ENCODE measurements at regions not wholly inside any gene's neighbourhood (a gene's known extent, or its start where the extent isn't known, plus 50 kb on each side); places are given as distances from the start of the nearest gene placed in this dataset.

DNA sequence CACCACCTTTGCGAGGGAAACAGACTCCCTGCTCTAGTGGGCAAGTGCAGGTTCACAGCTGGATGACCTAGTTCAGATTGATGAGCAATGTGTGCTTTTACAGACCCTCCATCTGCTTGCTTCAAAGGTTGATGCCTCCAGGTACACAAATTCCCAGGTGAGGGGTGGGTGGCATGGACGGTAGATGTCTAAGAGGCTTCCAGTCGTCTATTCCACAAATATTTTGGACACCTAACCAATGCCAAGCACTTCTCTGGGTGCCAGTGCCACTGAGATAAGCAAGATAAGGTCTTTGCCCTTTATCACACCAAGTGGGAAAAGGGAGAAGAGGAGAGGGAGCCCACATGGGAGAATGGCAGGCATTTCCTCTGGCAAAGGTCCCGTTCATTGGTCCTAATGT is 316.6 kb upstream of the CDH5 start:
- no peaks in the 10 kb centered on the region for H4K20me1 ChIP-seq (ENCODE audit: low read length)
- BruUV-seq (replicated peaks), result no TSS peak
- H3K4me1 ChIP-seq (ENCODE audit: insufficient read depth, low read length), result no peaks in the 10 kb centered on the region
- H3K9me3 ChIP-seq (ENCODE audit: low read length), result no peaks in the 10 kb centered on the region
- no peaks in the 10 kb centered on the region for H3K27me3 ChIP-seq (ENCODE audit: low read length)
- no peak for ATAC-seq
- ChIA-PET POLR2A (ENCODE audit: unreplicated experiment) (no interaction called here), CTCF (no interaction called here)
- H3K36me3 ChIP-seq (ENCODE audit: low read depth, low read length), result no peaks in the 10 kb centered on the region
- no peak overlapping the region for H3K4me3 ChIP-seq (ENCODE audit: low read length)
- no peaks in the 10 kb centered on the region for H3K79me2 ChIP-seq (ENCODE audit: low read length)
- H3K9me2 ChIP-seq (replicated peaks; ENCODE audit: low read length), result no peaks in the 10 kb centered on the region
- H3K9ac ChIP-seq (ENCODE audit: low read length), result no peak overlapping the region
- TF ChIP-seq, protein P1, sequence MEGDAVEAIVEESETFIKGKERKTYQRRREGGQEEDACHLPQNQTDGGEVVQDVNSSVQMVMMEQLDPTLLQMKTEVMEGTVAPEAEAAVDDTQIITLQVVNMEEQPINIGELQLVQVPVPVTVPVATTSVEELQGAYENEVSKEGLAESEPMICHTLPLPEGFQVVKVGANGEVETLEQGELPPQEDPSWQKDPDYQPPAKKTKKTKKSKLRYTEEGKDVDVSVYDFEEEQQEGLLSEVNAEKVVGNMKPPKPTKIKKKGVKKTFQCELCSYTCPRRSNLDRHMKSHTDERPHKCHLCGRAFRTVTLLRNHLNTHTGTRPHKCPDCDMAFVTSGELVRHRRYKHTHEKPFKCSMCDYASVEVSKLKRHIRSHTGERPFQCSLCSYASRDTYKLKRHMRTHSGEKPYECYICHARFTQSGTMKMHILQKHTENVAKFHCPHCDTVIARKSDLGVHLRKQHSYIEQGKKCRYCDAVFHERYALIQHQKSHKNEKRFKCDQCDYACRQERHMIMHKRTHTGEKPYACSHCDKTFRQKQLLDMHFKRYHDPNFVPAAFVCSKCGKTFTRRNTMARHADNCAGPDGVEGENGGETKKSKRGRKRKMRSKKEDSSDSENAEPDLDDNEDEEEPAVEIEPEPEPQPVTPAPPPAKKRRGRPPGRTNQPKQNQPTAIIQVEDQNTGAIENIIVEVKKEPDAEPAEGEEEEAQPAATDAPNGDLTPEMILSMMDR (conservative IDR thresholded peaks at IDR 0.05; ENCODE audit: low read depth, low read length), result no peak
- TF ChIP-seq EZH2phosphoT487 (IDR thresholded peaks at IDR 0.05; ENCODE audit: borderline replicate concordance, low read length) (no peak), EZH2 (IDR thresholded peaks at IDR 0.05; ENCODE audit: low read length, unreplicated experiment) (no peak)
- H3F3A ChIP-seq (ENCODE audit: low read length, unreplicated experiment), result no peaks in the 10 kb centered on the region
- no peak overlapping the region for H2AFZ ChIP-seq (ENCODE audit: low read length)
- H3K4me2 ChIP-seq (ENCODE audit: low read length), result no peak overlapping the region
- intact Hi-C loops (cut with micrococcal nuclease), result no loop called here
- no peak overlapping the region for H3K27ac ChIP-seq (ENCODE audit: low read length)
- DNase-seq, result no peak

DNA sequence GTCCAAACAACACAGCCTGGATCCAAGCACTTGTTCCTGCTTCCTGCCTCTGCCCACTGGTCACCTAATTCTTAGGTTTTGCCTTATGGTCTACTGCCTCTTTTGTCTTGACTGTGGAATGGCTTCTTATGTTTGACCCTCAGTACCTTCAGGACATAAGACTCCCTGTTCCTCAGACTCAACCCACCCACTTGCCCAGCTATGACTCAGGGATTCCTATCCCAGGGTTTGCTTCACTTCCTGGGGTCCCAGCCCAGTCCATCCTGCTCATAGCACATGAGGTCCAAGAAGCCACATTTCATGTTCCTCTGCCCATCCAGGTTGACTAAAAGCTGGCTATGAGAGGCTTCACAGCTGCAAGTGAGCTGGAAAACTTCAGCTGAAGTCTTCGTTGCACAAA is 320.9 kb upstream of the CDH5 start:
- Histone ChIP-seq H4K20me1 (ENCODE audit: low read length) (no peaks in the 10 kb centered on the region), H3K4me2 (ENCODE audit: low read length) (no peak overlapping the region), H3K4me3 (ENCODE audit: low read length) (no peak overlapping the region), H3K9ac (ENCODE audit: low read length) (no peak overlapping the region), H2AFZ (ENCODE audit: low read length) (no peak overlapping the region), H3K79me2 (ENCODE audit: low read length) (no peaks in the 10 kb centered on the region), H3K36me3 (ENCODE audit: low read depth, low read length) (no peaks in the 10 kb centered on the region), H3K27ac (ENCODE audit: low read length) (no peak overlapping the region), H3K9me3 (ENCODE audit: low read length) (no peaks in the 10 kb centered on the region), H3F3A (ENCODE audit: low read length, unreplicated experiment) (no peaks in the 10 kb centered on the region), H3K9me2 (replicated peaks; ENCODE audit: low read length) (no peaks in the 10 kb centered on the region), H3K27me3 (ENCODE audit: low read length) (no peaks in the 10 kb centered on the region), H3K4me1 (ENCODE audit: insufficient read depth, low read length) (no peaks in the 10 kb centered on the region)
- POLR2A ChIA-PET (ENCODE audit: unreplicated experiment), result no interaction called here
- CTCF ChIA-PET, result no interaction called here
- ATAC-seq, result no peak
- DNase-seq, result no peak
- TF ChIP-seq, protein P1 (conservative IDR thresholded peaks at IDR 0.05; ENCODE audit: low read depth, low read length), result no peak
- TF ChIP-seq EZH2 (IDR thresholded peaks at IDR 0.05; ENCODE audit: low read length, unreplicated experiment), result no peak
- TF ChIP-seq EZH2phosphoT487 (IDR thresholded peaks at IDR 0.05; ENCODE audit: borderline replicate concordance, low read length), result no peak
- intact Hi-C loops (cut with micrococcal nuclease), result no loop called here
- no TSS peak for BruUV-seq (replicated peaks)

DNA sequence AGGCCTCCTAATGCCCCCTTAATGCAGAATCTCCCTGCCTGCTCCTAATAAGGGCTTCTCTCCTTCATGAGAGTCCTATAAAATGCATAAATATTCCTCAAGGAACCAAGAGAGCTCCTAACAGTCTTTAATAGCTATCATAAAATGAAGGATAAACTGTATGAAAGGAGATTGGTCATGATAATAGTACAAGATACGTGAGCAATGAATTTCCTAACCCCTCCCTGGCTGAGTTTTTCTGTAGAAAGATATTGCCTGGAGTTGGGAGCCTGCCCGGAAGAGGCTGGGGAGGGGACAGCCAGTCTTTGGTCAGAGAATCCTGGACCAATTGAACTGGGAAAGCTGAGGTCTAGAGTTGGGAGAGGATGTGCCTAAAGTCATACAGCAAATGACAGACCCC is 321.9 kb upstream of the CDH5 start:
- POLR2A ChIA-PET (ENCODE audit: unreplicated experiment), result no interaction called here
- no peaks in the 10 kb centered on the region for H3K9me3 ChIP-seq (ENCODE audit: low read length)
- TF ChIP-seq EZH2 (IDR thresholded peaks at IDR 0.05; ENCODE audit: low read length, unreplicated experiment) (no peak), EZH2phosphoT487 (IDR thresholded peaks at IDR 0.05; ENCODE audit: borderline replicate concordance, low read length) (no peak)
- TF ChIP-seq, protein P1 (conservative IDR thresholded peaks at IDR 0.05; ENCODE audit: low read depth, low read length), result no peak

More for the DNA sequence above, 321.9 kb upstream of the CDH5 start:
- intact Hi-C loops (cut with micrococcal nuclease), result no loop called here
- no peaks in the 10 kb centered on the region for H3K4me1 ChIP-seq (ENCODE audit: insufficient read depth, low read length)
- H3K27me3 ChIP-seq (ENCODE audit: low read length), result no peaks in the 10 kb centered on the region
- H3F3A ChIP-seq (ENCODE audit: low read length, unreplicated experiment), result no peaks in the 10 kb centered on the region
- no TSS peak for BruUV-seq (replicated peaks)
- H3K9me2 ChIP-seq (replicated peaks; ENCODE audit: low read length), result no peaks in the 10 kb centered on the region
- H3K27ac ChIP-seq (ENCODE audit: low read length), result no peak overlapping the region
- no peak overlapping the region for H3K4me2 ChIP-seq (ENCODE audit: low read length)
- H3K36me3 ChIP-seq (ENCODE audit: low read depth, low read length), result no peaks in the 10 kb centered on the region
- no peak overlapping the region for H3K9ac ChIP-seq (ENCODE audit: low read length)
- CTCF ChIA-PET, result no interaction called here
- DNase-seq (no peak), ATAC-seq (no peak)
- H4K20me1 ChIP-seq (ENCODE audit: low read length), result no peaks in the 10 kb centered on the region
- H3K79me2 ChIP-seq (ENCODE audit: low read length), result no peaks in the 10 kb centered on the region
- H3K4me3 ChIP-seq (ENCODE audit: low read length), result no peak overlapping the region
- H2AFZ ChIP-seq (ENCODE audit: low read length), result no peak overlapping the region
